AG09309 (cell line): ENCODE measurements at regions not wholly inside any gene's neighbourhood (a gene's known extent, or its start where the extent isn't known, plus 50 kb on each side); places are given as distances from the start of the nearest gene placed in this dataset.

Experiments
- DNase-seq: peaks from one replicate; pipeline ENCODE4 v3.0.0-alpha.2; 2010; ENCODE audit warnings: low read depth
- H3K4me3 ChIP-seq: 2 replicates; pipeline ENCODE4 v1.5.1; 2011; ENCODE audit warnings: mild to moderate bottlenecking, low read depth, low read length, moderate library complexity; ENCODE audit not compliant: control insufficient read depth
- TF ChIP-seq, protein P1 (sequence below): IDR thresholded peaks from 2 replicates; pipeline ENCODE4 v1.5.1; 2011; ENCODE audit warnings: mild to moderate bottlenecking, low read depth, low read length, inconsistent platforms; ENCODE audit not compliant: insufficient read depth, control insufficient read depth; ENCODE audit errors: missing control alignments

DNA sequence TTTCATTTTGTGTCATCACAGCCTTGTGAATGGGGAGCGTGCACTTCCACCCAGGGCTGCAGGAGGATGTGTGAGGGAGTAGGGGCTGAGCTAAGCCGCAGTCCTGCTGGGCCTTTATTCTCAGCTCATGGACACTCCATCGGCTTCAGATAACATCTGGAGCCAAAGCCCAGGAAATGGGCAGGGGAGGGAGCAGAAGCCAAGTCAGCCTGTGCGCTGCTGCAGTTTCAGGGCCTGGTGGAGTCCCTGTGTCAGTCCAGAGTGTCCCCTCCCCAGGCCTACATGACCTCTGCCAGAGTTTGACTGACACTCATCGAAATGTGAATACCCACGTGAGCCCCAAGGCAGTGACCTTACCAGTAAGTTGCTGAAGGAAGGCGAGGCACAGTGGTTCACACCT, 242.2 kb downstream of the LOXHD1 start:
- H3K4me3 ChIP-seq: no peak overlapping the region
- DNase-seq: no peak
- TF ChIP-seq, protein P1, sequence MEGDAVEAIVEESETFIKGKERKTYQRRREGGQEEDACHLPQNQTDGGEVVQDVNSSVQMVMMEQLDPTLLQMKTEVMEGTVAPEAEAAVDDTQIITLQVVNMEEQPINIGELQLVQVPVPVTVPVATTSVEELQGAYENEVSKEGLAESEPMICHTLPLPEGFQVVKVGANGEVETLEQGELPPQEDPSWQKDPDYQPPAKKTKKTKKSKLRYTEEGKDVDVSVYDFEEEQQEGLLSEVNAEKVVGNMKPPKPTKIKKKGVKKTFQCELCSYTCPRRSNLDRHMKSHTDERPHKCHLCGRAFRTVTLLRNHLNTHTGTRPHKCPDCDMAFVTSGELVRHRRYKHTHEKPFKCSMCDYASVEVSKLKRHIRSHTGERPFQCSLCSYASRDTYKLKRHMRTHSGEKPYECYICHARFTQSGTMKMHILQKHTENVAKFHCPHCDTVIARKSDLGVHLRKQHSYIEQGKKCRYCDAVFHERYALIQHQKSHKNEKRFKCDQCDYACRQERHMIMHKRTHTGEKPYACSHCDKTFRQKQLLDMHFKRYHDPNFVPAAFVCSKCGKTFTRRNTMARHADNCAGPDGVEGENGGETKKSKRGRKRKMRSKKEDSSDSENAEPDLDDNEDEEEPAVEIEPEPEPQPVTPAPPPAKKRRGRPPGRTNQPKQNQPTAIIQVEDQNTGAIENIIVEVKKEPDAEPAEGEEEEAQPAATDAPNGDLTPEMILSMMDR: no peak

DNA sequence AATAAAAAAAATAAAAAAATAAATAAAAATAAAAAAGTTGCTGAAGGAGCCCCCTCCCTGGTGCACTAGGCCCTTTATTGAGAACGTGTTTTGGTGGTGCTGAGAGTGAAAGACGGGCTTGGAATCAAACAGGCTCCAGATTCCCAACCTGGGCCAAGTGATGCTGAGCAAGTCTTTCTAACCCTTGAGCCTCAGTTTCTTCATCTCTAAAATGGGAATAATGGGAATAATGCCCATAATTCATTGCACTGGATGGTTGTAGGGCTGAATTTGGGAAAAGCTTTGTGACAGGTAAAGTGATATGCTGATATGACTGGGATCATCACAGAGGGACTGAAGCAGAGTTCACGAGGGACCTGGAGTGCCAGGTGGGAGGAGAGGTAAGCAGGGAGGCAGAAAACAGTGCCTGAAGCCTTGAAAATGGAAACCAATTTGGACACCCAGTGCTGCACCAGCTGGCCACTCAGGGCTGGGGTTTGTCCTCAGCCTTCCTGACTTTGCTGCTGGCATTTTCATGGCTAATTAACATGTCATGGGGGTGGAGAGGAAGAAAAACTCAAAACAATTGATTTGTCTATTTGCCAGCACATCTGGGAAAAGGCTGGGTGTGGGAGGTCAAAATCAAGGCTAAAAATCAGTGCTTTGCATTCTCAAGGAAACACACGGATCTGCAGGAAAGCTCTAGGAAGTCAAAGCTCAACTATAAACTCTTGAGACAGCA, 241.3 kb downstream of the LOXHD1 start:
- TF ChIP-seq, protein P1: no peak
- H3K4me3 ChIP-seq: no peak overlapping the region
- no peak for DNase-seq

DNA sequence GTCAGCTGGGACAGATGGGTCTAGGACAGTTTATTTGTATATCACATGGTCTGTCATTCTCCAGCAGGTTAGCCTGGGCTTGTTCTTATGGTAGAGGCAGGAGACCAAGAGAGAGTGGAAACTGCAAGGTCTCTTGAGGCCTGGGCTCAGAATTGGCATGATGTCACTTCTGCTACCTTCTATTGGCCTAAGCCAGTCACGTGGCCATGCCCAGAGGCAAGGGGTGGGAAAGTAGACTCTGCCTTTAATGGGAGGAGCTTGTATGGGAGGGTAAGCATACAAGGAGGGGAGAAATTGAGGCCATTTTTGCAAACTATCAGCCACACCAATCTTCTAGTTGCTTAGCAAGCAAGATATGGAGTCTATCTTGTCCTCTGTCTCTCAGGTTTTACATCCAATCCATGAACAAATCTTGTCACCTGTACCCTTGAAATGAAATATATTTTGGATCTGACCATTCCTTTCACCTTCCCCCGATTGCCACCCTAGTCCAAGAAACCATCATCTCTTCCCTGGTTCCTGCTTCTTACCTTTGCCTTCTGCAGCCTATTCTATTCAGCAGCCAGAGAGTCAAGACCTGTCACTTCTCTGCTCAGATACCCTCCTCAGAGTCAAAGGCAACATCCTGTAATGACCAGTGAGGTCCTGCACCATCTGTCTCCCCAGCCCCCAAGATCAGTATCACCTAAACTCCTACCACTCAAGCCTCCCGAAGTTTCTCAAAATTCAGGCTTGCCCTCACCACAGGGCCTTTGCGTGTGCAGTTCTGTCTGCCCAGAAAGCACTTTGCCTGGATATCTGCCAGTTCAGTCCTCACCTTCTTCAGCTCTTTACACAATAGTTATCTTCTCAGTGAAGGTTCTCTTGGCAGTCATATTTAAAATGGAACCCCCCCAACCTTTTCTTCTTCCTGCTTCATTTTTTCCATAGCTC, 240.0 kb downstream of the LOXHD1 start:
- H3K4me3 ChIP-seq: no peak overlapping the region
- DNase-seq: no peak
- TF ChIP-seq, protein P1: no peak

DNA sequence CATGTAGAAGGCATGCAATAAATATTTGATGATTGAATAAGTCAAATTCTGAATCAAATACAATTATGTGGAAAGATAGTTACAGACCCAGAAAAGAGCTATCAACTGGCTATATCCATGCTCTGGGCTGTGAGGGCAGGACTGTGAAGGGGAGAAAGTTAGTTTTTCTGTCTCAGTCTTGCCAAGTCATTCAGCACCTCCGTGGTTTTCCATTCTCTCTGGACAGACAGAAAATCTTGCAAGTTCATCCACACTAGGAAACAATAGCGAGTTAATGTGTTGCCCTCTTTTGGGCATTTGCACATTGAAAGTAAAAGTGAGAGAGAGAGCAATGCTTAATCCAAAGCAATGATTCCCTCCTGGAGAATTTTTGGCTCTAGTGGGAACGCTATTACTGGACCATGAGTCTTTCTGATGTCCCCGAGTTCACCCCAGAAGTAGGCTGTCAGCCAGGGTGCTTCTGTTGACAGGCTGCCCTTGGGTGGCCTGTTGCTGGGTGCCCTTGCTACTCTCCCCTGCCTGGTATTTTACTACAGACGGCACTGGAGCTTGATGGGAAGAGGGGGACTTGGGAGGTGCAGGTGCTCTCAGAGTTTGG, 238.3 kb downstream of the LOXHD1 start:
- TF ChIP-seq, protein P1: no peak
- no peak for DNase-seq
- no peak overlapping the region for H3K4me3 ChIP-seq

DNA sequence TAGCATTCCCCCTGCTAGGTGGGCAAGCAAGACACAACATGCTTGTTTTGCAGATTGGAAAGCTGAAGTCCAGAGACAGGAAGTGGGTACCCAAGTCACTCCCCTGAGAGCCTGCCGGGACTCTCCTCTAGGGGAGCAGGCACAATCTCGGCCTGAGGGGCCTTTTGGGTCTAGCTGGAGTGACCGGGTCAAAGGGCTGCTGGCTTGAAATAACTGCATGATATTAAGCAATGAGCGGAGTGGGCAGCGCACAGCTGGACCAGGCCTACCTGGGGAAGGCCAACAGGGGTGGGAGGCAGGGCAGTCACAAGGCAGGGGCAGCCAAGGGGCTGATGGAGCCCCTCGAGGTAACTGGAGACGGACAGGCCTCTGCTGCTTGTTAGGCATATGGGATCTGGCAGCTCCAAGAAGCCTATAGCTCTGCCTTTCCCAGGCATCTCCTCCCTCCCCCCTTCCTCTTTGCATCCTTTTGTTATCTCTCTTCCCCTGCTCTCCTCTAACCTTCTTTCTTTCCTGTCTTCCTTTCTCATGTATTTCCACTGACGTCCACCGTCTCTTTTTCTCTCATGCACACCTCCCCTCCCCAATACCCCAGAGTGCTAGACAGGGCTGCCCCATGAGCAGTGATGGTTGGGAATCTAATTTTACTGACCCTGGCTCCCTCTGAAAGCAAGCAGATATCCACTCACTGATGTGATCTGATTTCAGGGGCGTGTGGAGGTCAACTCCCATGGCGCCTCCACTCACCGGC, 237.5 kb downstream of the LOXHD1 start:
- TF ChIP-seq, protein P1: no peak
- DNase-seq: no peak
- no peak overlapping the region for H3K4me3 ChIP-seq

DNA sequence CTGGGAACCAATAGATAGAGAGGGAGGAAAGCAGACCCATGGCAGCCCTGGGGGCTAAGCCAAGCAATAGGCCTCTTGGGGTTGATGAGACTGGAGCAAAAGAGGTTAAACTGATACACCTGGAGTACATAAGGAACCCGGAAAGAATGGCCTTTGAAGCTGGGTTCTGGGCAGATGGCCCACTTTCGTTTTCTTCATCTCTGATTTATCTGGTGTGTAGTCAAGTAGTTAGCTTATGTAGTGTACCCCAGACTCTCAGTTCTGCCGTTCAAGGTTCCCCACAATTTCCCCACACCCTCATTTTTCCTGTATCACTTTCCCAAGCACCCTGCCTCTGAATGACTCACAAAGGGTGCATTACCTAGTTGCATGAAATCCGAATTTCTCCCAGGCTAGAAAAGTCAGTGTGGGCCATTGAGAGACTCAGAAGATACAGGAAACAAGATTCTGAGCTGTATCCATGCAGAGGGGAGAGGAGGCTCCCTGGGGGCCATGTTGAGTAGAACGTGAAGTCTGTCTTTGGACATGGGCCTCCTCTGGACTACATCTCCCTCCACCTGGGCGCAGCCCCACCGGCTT, 235.0 kb downstream of the LOXHD1 start:
- H3K4me3 ChIP-seq: no peak overlapping the region
- DNase-seq: no peak
- TF ChIP-seq, protein P1: no peak
